HepG2 (cell line): ENCODE measurements at regions not wholly inside any gene's neighbourhood (a gene's known extent, or its start where the extent isn't known, plus 50 kb on each side); places are given as distances from the start of the nearest gene placed in this dataset.

Experiments used
- CEBPB ChIP-seq: IDR thresholded peaks from 2 replicates; pipeline ENCODE4 v1.6.1; 2011; ENCODE audit warnings: low read depth, low read length, improper control_type of control experiment, borderline replicate concordance
- CHCHD3 ChIP-seq: sonication (generic); formaldehyde crosslinking; IDR thresholded peaks from 2 replicates; pipeline ENCODE4 v1.8.0; 2022; ENCODE audit warnings: mild to moderate bottlenecking, missing genetic modification reagents, moderate library complexity
- POLR2A ChIP-seq, 2 experiments: IDR thresholded peaks; 2 replicates each; pipeline ENCODE4 v1.6.1; 2011; ENCODE audit warnings: low read depth in 2 of 2, low read length in 2 of 2, mild to moderate bottlenecking in 1 of 2, moderate library complexity in 1 of 2; ENCODE audit not compliant: insufficient read depth in 1 of 2
- SMAD1 ChIP-seq: sonication (generic); formaldehyde crosslinking; IDR thresholded peaks from 2 replicates; pipeline ENCODE4 v1.4.0; 2020; ENCODE audit warnings: missing genetic modification reagents, low read depth, mild to moderate bottlenecking, borderline replicate concordance
- ZBTB43 ChIP-seq: sonication (generic); formaldehyde crosslinking; conservative IDR thresholded peaks from 2 replicates; pipeline ENCODE4 v1.4.0; 2020; ENCODE audit warnings: missing genetic modification reagents
- TF ChIP-seq, protein P1 (sequence below): sonication (generic); formaldehyde crosslinking; IDR thresholded peaks from 2 replicates; pipeline ENCODE4 v1.8.0; 2022; ENCODE audit warnings: mild to moderate bottlenecking, missing genetic modification reagents
- TF ChIP-seq, protein P2 (sequence below), 2 experiments: sonication (generic) in 1 of 2; formaldehyde crosslinking in 1 of 2; IDR thresholded peaks; 2 replicates each; pipeline versions ENCODE4 v1.5.1 to v1.6.1; 2011 to 2020; ENCODE audit warnings: borderline replicate concordance in 1 of 2, low read depth in 1 of 2, low read length in 1 of 2, mild to moderate bottlenecking in 1 of 2, missing genetic modification reagents in 1 of 2, moderate library complexity in 1 of 2

- TF ChIP-seq, protein P1, sequence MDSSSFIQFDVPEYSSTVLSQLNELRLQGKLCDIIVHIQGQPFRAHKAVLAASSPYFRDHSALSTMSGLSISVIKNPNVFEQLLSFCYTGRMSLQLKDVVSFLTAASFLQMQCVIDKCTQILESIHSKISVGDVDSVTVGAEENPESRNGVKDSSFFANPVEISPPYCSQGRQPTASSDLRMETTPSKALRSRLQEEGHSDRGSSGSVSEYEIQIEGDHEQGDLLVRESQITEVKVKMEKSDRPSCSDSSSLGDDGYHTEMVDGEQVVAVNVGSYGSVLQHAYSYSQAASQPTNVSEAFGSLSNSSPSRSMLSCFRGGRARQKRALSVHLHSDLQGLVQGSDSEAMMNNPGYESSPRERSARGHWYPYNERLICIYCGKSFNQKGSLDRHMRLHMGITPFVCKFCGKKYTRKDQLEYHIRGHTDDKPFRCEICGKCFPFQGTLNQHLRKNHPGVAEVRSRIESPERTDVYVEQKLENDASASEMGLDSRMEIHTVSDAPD (CRISPR knock-in tag): no peak
- TF ChIP-seq CEBPB: no peak
- TF ChIP-seq SMAD1 (CRISPR knock-in tag): no peak
- no peak for TF ChIP-seq ZBTB43 (CRISPR knock-in tag)
- no peak for TF ChIP-seq CHCHD3
- TF ChIP-seq, protein P2, sequence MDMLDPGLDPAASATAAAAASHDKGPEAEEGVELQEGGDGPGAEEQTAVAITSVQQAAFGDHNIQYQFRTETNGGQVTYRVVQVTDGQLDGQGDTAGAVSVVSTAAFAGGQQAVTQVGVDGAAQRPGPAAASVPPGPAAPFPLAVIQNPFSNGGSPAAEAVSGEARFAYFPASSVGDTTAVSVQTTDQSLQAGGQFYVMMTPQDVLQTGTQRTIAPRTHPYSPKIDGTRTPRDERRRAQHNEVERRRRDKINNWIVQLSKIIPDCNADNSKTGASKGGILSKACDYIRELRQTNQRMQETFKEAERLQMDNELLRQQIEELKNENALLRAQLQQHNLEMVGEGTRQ (IDR thresholded peaks at IDR 0.05; ENCODE audit: low read depth, low read length): no peak
- TF ChIP-seq, protein P2 (CRISPR knock-in tag; IDR thresholded peaks at IDR 0.05; ENCODE audit: borderline replicate concordance): no peak
- no peak for TF ChIP-seq POLR2A (IDR thresholded peaks at IDR 0.05; ENCODE audit: insufficient read depth in 1 of 2, low read depth in 2 of 2, low read length in 2 of 2)
Observed at GRCh38 chr6:90870561-90870960, 283.7 kb upstream of the MAP3K7 start.
